GM11168 (cell line): ENCODE measurements at regions not wholly inside any gene's neighbourhood (a gene's known extent, or its start where the extent isn't known, plus 50 kb on each side); places are given as distances from the start of the nearest gene placed in this dataset.
"Not testable (repeated sequence)": the region's sequence is repeated elsewhere in the genome, so short reads cannot be mapped to it uniquely, and the experiment has no call there.

Experiments used
- in situ Hi-C: fragments of 300-500 bp; cut with MboI; formaldehyde crosslinking; loops from one replicate; pipeline ENCODE4 v1.12.0; 2022; ENCODE audit warnings: low sequenced_read_pairs; ENCODE audit not compliant: unreplicated experiment

DNA sequence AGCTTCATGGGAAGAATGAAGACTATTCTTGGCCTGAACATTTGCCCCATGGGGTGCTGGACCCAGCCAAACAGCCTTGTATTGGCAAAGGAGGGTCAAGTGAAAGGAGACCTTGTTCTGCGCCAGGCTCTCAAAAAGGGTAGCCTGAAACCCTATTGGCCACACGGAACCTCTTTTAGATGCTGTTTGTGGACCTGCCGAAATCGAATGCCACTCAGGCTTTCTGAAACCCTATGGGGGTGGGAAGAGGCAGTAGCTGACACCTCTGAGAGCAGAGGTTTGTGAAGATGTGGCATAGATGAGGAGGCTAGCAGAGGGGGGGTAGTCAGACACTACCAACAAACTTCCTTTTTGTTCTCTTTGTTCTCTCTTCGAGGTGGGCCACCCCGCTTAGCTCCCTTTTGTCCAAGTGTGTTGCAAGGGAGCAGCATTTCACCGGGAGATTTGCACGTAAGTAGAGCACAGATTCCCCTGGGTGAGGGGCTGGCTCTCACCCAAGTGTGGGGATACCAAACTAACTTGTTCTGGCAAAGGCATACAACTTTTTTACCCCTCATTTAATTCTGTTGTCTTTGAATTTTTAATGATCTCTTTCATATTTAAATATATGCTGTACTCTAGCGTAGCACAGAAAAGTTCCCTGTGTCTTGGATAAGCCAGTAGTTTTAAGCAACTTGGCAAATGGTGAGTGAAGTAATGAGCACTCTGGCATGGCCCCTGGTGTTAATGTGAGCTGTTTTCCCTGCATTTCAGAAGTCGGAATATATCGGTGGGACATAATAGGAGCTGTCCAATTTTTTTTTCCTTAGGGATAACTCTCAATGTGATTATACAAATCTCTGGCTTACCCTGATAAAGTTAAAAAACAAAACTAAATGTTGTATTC is 107.7 kb downstream of the SEPTIN7 start:
- in situ Hi-C loops: loop anchor here (5.0 kb wide), 1 partner anchor 201 kb away; no protein-coding TSS in a partner anchor

DNA sequence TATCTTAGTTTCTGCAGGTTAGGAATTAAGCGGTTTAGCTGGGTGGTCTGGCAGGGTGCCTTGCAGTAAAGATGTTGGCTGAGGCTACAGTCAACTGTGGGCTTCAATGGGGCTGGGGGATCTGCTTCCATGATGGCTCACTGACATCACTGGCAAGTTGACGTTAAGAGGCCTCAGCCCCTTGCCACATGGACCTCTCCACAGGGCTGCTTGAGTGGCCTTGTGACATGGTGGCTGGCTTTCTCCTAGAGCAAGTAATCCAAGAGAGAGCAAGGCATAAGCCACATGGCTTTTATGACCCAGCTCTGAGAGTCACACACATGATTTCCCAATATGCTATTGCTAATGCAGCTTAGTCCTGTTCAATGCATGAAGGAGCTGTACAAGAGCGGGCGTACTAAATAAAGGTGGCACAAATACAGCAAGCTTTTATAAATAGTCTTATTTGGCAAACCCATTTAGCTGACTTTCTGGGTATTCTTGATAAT is 109.1 kb downstream of the SEPTIN7 start:
- in situ Hi-C loops: loop anchor here (5.0 kb wide), 1 partner anchor 203 kb away; no protein-coding TSS in a partner anchor

GRCh38 chr7:35910621-35911020 is 109.8 kb downstream of the SEPTIN7 start:
- in situ Hi-C loops: not testable (repeated sequence)

- in situ Hi-C loops: not testable (repeated sequence)
Measured at GRCh38 chr7:35913350-35913749, 112.5 kb downstream of the SEPTIN7 start.

- in situ Hi-C loops: not testable (repeated sequence)
Measured at GRCh38 chr7:35914214-35914613, 113.4 kb downstream of the SEPTIN7 start.

GRCh38 chr7:35915247-35915955 is 114.5 kb downstream of the SEPTIN7 start:
- in situ Hi-C loops: not testable (repeated sequence)

GRCh38 chr7:35918217-35918616 is 117.4 kb downstream of the SEPTIN7 start:
- in situ Hi-C loops: not testable (repeated sequence)

DNA sequence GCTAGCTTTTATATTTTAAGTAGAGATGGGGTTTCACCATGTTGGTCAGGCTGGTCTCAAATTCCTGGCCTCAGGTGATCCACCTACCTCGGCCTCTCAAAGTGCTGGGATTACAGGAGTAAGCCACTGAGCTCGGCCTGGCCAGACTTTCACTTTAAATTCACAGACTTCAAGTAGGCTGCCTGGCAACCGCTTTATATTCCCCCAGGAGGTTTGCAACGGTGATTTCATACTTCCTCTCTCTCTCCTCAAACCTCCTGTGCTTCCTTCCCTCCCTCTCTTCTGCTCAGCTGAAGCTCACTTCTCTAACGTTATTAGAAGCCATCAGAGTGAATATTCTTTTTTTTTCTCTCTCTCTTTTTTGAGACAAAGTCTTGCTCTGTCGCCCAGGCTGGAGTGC is 118.8 kb downstream of the SEPTIN7 start:
- in situ Hi-C loops: loop anchor here (10.0 kb wide), 1 partner anchor 55 kb away; no protein-coding TSS in a partner anchor

- in situ Hi-C loops: loop anchor here (10.0 kb wide), 1 partner anchor 53 kb away; no protein-coding TSS in a partner anchor
Measured at GRCh38 chr7:35921338-35921737, 120.5 kb downstream of the SEPTIN7 start.

DNA sequence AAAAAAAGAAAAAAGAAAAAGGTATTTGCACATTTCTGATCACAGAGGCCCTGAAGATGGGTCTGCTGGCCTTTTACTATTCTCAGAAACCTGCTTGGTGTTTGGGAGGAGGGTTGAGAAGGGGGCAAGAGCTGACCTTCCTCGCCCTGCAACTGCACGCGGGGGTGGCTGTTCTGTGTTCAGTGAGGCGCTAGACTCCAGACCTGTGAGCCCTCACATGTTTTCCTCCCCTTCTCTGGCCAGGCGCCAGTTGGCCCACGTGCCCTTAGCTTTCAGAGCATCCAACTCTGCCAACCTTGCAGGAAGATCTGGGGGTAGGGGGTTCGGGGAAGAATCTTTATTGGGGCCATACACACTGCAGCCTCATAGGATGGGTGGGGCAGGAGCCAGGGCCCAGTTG is 123.8 kb downstream of the SEPTIN7 start:
- in situ Hi-C loops: loop anchor here (10.0 kb wide), 1 partner anchor 50 kb away; no protein-coding TSS in a partner anchor

GRCh38 chr7:35926966-35927365 is 126.1 kb downstream of the SEPTIN7 start:
- in situ Hi-C loops: loop anchor here (10.0 kb wide), 1 partner anchor 48 kb away; no protein-coding TSS in a partner anchor

GRCh38 chr7:35931134-35931533 is 130.3 kb downstream of the SEPTIN7 start:
- in situ Hi-C loops: not testable (repeated sequence)

- in situ Hi-C loops: not testable (repeated sequence)
Measured at GRCh38 chr7:35931551-35931950, 130.7 kb downstream of the SEPTIN7 start.

GRCh38 chr7:35940695-35941094 is 139.8 kb downstream of the SEPTIN7 start:
- in situ Hi-C loops: not testable (repeated sequence)

- in situ Hi-C loops: not testable (repeated sequence)
Measured at GRCh38 chr7:35945621-35946020, 144.8 kb downstream of the SEPTIN7 start.

GRCh38 chr7:35955735-35956134 is 154.9 kb downstream of the SEPTIN7 start:
- in situ Hi-C loops: not testable (repeated sequence)

DNA sequence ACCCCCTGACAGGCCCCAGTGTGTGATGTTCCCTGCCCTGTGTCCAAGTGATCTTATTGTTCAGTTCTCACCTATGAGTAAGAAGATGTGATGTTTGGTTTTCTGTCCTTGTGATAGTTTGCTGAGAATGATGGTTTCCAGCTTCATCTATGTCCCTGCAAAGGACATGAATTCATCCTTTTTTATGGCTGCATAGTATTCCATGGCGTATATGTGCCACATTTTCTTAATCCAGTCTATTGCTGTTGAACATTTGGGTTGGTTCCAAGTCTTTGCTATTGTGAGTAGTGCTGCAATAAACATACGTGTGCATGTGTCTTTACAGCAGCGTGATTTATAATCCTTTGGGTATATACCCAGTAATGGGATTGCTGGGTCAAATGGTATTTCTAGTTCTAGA is 156.1 kb downstream of the SEPTIN7 start:
- in situ Hi-C loops: not testable (repeated sequence)

- in situ Hi-C loops: not testable (repeated sequence)
Measured at GRCh38 chr7:35961260-35961659, 160.4 kb downstream of the SEPTIN7 start.

DNA sequence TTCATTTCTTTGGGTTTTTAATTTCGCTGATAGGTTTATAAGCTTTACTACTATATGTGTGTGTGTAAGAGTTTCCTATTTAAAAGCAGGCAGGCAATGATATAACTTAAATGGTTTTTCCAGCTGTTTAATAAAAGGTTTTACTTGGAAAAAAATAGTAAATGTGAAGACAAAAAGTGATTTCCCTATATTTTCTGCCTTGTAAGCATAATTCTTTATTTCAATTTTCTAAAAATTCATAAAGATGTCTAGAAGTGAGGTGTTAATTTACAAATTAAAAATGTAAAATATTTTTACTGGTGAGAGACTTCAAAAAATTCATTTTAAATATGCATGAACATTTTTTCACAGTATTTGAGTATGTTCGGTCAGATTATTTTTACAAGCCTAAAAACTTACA is 161.8 kb downstream of the SEPTIN7 start:
- in situ Hi-C loops: not testable (repeated sequence)

- in situ Hi-C loops: no loop called here
Measured at GRCh38 chr7:35967366-35968139, 166.7 kb downstream of the SEPTIN7 start.
